ENCODE measurements at regions not wholly inside any gene's neighbourhood (a gene's known extent, or its start where the extent isn't known, plus 50 kb on each side); places are given as distances from the start of the nearest gene placed in this dataset.
"Not testable (repeated sequence)": the region's sequence is repeated elsewhere in the genome, so short reads cannot be mapped to it uniquely, and the experiment has no call there.

GRCh38 chr15:31718625-31719024 lies 311.7 kb upstream of the CHRNA7 start:
- not testable (repeated sequence) for DNase-seq (ENCODE audit: extremely low read depth, low read depth); H3K4me3 ChIP-seq (replicated peaks; ENCODE audit: low read depth, low read length)

DNA sequence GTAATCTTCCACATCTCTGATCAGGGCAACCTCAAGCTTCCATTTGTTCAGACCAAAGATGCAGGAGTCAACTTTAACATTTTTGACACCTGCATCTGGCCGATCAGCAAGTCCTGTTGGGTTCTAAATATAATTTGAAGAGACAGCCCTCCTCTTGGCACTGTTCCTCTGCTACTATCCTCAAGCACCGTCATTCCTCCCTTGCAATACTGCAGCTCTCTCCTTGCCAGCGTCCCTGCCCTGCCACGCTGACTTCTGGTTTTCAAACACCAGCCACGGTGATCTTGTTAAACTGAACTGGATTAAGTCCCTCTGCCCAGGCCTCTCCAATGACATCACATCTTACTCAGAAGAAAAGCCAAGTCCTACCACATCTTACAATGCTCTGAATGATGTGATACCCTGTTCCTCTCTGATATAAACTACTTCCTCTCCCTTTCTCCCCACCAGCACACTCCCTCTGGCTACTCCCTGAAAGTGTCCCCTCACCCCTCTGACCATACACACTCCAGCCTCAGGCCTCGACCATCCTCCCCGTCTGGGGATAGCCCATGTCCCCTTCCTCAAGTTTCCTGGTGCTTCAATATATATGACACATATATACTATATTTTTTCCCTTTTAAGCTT lies 310.8 kb upstream of the CHRNA7 start:
- not testable (repeated sequence) for DNase-seq (ENCODE audit: extremely low read depth, low read depth); H3K4me3 ChIP-seq (replicated peaks; ENCODE audit: low read depth, low read length)

DNA sequence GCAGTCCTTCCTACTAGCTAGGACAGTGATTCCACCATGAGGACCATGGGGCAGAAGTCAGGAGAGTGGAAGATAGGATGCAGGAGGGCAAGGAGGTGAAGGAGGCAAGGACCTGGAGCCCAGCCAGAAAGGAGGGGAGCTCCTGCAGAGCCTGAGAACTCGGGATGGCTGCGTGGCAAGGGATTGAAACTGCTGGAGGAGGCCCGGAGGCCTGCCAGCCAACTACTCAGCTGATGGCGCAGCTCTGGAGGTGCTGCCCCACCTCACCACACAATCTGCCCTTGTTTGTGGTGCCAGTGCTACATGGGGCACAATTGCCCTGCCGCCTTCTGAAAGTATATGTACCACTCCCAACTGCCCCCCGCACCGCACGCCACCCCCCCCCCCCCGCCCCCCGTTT lies 307.3 kb upstream of the CHRNA7 start:
- DNase-seq (ENCODE audit: extremely low read depth, low read depth), result not testable (repeated sequence)

GRCh38 chr15:31724903-31725302 lies 305.4 kb upstream of the CHRNA7 start:
- not testable (repeated sequence) for DNase-seq (ENCODE audit: extremely low read depth, low read depth); H3K4me3 ChIP-seq (replicated peaks; ENCODE audit: low read depth, low read length)

More for the DNA sequence above, 307.3 kb upstream of the CHRNA7 start:
- not testable (repeated sequence) for H3K4me3 ChIP-seq (replicated peaks; ENCODE audit: low read depth, low read length)

DNA sequence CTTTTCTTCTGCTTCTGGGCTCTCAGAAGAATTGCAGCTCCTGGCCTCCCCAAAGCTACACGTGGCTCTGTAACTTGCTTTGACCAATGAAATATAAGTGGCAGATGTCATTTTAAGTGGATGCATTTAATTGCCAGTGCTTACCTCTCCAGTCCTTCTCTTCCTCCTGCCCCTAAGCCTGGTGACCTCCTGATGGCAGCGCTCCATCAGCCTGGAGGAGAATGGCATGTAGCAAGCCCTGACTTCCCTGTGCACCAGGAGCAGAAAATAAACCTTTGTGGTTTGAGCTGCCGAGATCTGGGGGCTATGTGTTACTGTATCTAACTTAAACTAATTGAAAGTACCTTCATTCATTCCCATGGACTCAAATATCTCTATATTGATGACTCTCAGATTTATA lies 304.7 kb upstream of the CHRNA7 start:
- H3K4me3 ChIP-seq (replicated peaks; ENCODE audit: low read depth, low read length); DNase-seq (ENCODE audit: extremely low read depth, low read depth): not testable (repeated sequence)

GRCh38 chr15:31727612-31728011 lies 302.7 kb upstream of the CHRNA7 start:
- TF ChIP-seq, protein P1, sequence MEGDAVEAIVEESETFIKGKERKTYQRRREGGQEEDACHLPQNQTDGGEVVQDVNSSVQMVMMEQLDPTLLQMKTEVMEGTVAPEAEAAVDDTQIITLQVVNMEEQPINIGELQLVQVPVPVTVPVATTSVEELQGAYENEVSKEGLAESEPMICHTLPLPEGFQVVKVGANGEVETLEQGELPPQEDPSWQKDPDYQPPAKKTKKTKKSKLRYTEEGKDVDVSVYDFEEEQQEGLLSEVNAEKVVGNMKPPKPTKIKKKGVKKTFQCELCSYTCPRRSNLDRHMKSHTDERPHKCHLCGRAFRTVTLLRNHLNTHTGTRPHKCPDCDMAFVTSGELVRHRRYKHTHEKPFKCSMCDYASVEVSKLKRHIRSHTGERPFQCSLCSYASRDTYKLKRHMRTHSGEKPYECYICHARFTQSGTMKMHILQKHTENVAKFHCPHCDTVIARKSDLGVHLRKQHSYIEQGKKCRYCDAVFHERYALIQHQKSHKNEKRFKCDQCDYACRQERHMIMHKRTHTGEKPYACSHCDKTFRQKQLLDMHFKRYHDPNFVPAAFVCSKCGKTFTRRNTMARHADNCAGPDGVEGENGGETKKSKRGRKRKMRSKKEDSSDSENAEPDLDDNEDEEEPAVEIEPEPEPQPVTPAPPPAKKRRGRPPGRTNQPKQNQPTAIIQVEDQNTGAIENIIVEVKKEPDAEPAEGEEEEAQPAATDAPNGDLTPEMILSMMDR (IDR thresholded peaks at IDR 0.05; ENCODE audit: low read depth, low read length, missing control alignments), result no peak

DNA sequence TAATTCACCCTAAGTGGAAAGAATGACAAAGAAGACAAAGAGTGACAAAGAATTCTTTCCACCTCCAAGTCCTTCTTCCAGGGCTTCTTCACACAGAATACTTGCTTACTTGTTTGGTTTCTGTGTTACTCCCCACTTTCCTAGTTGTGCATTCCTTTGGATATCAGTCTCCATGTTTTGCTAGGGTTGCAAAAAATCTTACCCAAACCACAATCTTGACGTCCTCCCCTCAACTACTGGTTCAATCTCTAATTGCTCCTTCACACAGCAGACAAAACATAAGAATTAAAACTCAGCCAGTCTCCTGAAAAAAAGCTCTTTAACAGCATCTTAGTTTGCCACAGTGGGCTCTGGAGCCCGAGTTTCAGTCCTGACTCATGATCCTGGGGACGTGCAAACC lies 297.6 kb upstream of the CHRNA7 start:
- TF ChIP-seq, protein P1 (IDR thresholded peaks at IDR 0.05; ENCODE audit: low read depth, low read length, missing control alignments), result no peak
- H3K4me3 ChIP-seq (replicated peaks; ENCODE audit: low read depth, low read length), result no peak overlapping the region
- DNase-seq (ENCODE audit: extremely low read depth, low read depth), result no peak

More at GRCh38 chr15:31727612-31728011, 302.7 kb upstream of the CHRNA7 start:
- no peak overlapping the region for H3K4me3 ChIP-seq (replicated peaks; ENCODE audit: low read depth, low read length)
- no peak for DNase-seq (ENCODE audit: extremely low read depth, low read depth)

DNA sequence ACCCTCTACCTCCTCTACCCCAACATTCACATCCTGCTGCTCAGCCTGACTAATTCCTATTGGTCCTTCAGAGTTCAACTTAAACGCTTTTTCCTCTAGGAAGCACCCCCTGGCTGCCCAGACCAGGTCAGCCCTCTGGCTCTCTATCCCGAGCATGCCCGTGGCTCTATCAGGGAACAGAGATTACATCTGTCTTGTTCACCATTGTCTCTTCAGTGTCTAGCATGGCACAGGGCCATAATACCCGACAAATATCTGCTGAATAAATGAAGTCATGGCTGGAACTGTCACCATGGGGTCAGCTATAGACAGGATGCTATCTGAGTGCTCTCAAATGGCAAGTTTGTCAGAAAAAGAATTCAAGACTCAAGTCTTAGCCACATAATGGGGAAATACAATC lies 296.9 kb upstream of the CHRNA7 start:
- DNase-seq (ENCODE audit: extremely low read depth, low read depth), result no peak
- no peak overlapping the region for H3K4me3 ChIP-seq (replicated peaks; ENCODE audit: low read depth, low read length)
- TF ChIP-seq, protein P1 (IDR thresholded peaks at IDR 0.05; ENCODE audit: low read depth, low read length, missing control alignments), result no peak

DNA sequence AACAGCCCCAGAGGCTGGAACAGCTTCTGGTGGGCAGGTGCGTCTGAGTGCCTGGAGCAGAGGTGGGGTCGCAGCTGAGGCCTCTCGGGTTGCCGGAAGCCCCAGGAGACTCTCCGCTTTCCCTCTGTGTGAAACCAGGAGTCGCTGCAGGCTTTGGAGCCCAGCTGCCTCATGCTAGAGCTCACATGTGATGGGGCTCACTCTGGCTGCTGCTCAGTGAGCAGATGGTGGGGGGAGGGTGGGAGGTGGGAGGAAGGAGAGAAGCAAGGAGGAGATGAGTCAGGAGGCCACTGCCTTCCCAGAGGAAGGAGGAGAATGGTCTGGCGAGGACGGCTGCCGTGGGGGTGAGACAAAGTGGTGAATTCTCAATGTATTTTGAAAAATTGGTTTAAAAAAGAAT lies 290.1 kb upstream of the CHRNA7 start:
- TF ChIP-seq, protein P1 (IDR thresholded peaks at IDR 0.05; ENCODE audit: low read depth, low read length, missing control alignments), result no peak
- no peak overlapping the region for H3K4me3 ChIP-seq (replicated peaks; ENCODE audit: low read depth, low read length)
- no peak for DNase-seq (ENCODE audit: extremely low read depth, low read depth)

DNA sequence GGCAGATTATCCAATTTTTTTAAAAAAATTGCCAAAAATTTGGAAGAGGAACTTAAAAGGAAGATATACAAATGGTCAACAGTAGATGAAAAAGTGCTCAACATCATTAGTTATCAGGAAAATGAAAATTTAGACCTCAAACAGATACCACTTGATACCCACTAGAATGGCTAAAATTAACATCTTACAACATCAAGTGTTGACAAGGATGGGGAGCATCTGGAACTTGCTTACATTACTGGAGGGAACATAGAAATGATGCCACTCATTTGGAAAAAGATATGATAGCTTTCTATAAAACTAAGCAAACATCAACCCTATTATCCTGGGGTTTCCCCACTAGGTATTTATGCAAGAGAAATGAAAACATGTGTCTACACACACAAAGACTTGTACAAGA lies 284.5 kb upstream of the CHRNA7 start:
- DNase-seq (ENCODE audit: extremely low read depth, low read depth), result no peak
- no peak overlapping the region for H3K4me3 ChIP-seq (replicated peaks; ENCODE audit: low read depth, low read length)

More for the DNA sequence above, 284.5 kb upstream of the CHRNA7 start:
- TF ChIP-seq, protein P1 (IDR thresholded peaks at IDR 0.05; ENCODE audit: low read depth, low read length, missing control alignments), result no peak
